ENCODE measurements at regions not wholly inside any gene's neighbourhood (a gene's known extent, or its start where the extent isn't known, plus 50 kb on each side); places are given as distances from the start of the nearest gene placed in this dataset.

GRCh38 chr11:15635521-15635920, 520.8 kb downstream of the INSC start:
- Mint-ChIP-seq H3K4me3 (ENCODE audit: unreplicated experiment) (no peak overlapping the region), H3K4me1 (ENCODE audit: insufficient read depth, unreplicated experiment) (no peaks in the 10 kb centered on the region), H3K27me3 (ENCODE audit: insufficient read depth, unreplicated experiment) (peaks cover 32% of the 10 kb centered on the region), H3K27ac (ENCODE audit: low read depth, unreplicated experiment) (no peak overlapping the region), H3K9me3 (ENCODE audit: unreplicated experiment) (no peaks in the 10 kb centered on the region), H3K36me3 (ENCODE audit: insufficient read depth, unreplicated experiment) (no peaks in the 10 kb centered on the region)
- CTCF ChIA-PET: interaction anchor here (0.6 to 1.6 kb wide), 4 partner anchors 10 to 1051 kb away, joined by 3 to 4 read pairs (median 4); no protein-coding TSS in a partner anchor
- POLR2A ChIA-PET: no interaction called here
- intact Hi-C loops (cut with micrococcal nuclease): no loop called here
- no peak for DNase-seq (ENCODE audit: unreplicated experiment)
- BruUV-seq (replicated peaks): no TSS peak
- no peak for TF ChIP-seq CTCF (IDR thresholded peaks at IDR 0.05; ENCODE audit: unreplicated experiment)

- ChIA-PET POLR2A (no interaction called here), CTCF (interaction anchor here (1.2 to 1.6 kb wide), 3 partner anchors 9 to 22 kb away, joined by 3 to 4 read pairs (median 4); no protein-coding TSS in a partner anchor)
- Mint-ChIP-seq H3K4me3 (ENCODE audit: unreplicated experiment) (no peak overlapping the region), H3K4me1 (ENCODE audit: insufficient read depth, unreplicated experiment) (no peaks in the 10 kb centered on the region), H3K27me3 (ENCODE audit: insufficient read depth, unreplicated experiment) (peaks cover 21% of the 10 kb centered on the region), H3K27ac (ENCODE audit: low read depth, unreplicated experiment) (no peak overlapping the region), H3K36me3 (ENCODE audit: insufficient read depth, unreplicated experiment) (no peaks in the 10 kb centered on the region), H3K9me3 (ENCODE audit: unreplicated experiment) (no peaks in the 10 kb centered on the region)
- no TSS peak for BruUV-seq (replicated peaks)
- intact Hi-C loops (cut with micrococcal nuclease): no loop called here
- DNase-seq (ENCODE audit: unreplicated experiment): peak; percentile 23
- TF ChIP-seq CTCF (IDR thresholded peaks at IDR 0.05; ENCODE audit: unreplicated experiment): no peak
Measured at GRCh38 chr11:15636521-15637089, 521.9 kb downstream of the INSC start.

GRCh38 chr11:15638386-15638787, 523.7 kb downstream of the INSC start:
- ChIA-PET CTCF (interaction anchor here (1.3 kb wide), 1 partner anchor 11 kb away, joined by 3 read pairs; no protein-coding TSS in a partner anchor), POLR2A (no interaction called here)
- Mint-ChIP-seq H3K27ac (ENCODE audit: low read depth, unreplicated experiment) (no peak overlapping the region), H3K27me3 (ENCODE audit: insufficient read depth, unreplicated experiment) (peaks cover 6% of the 10 kb centered on the region), H3K4me1 (ENCODE audit: insufficient read depth, unreplicated experiment) (no peaks in the 10 kb centered on the region), H3K36me3 (ENCODE audit: insufficient read depth, unreplicated experiment) (no peaks in the 10 kb centered on the region), H3K9me3 (ENCODE audit: unreplicated experiment) (no peaks in the 10 kb centered on the region), H3K4me3 (ENCODE audit: unreplicated experiment) (no peak overlapping the region)
- intact Hi-C loops (cut with micrococcal nuclease): no loop called here
- DNase-seq (ENCODE audit: unreplicated experiment): no peak
- no peak for TF ChIP-seq CTCF (IDR thresholded peaks at IDR 0.05; ENCODE audit: unreplicated experiment)
- no TSS peak for BruUV-seq (replicated peaks)

- intact Hi-C loops (cut with micrococcal nuclease): no loop called here
- BruUV-seq (replicated peaks): no TSS peak
- no peak for TF ChIP-seq CTCF (IDR thresholded peaks at IDR 0.05; ENCODE audit: unreplicated experiment)
- no peak overlapping the region for H3K27ac Mint-ChIP-seq (ENCODE audit: low read depth, unreplicated experiment)
- no peaks in the 10 kb centered on the region for H3K36me3 Mint-ChIP-seq (ENCODE audit: insufficient read depth, unreplicated experiment)
- peaks cover 7% of the 10 kb centered on the region for H3K27me3 Mint-ChIP-seq (ENCODE audit: insufficient read depth, unreplicated experiment)
- ChIA-PET POLR2A (no interaction called here), CTCF (interaction anchor here (0.7 kb wide), 2 partner anchors 13 to 552 kb away, joined by 3 read pairs; no protein-coding TSS in a partner anchor)
- no peak for DNase-seq (ENCODE audit: unreplicated experiment)
- no peaks in the 10 kb centered on the region for H3K4me1 Mint-ChIP-seq (ENCODE audit: insufficient read depth, unreplicated experiment)
- H3K4me3 Mint-ChIP-seq (ENCODE audit: unreplicated experiment): no peak overlapping the region
- H3K9me3 Mint-ChIP-seq (ENCODE audit: unreplicated experiment): no peaks in the 10 kb centered on the region
Measured at GRCh38 chr11:15640318-15640717, 525.6 kb downstream of the INSC start.
